ENCODE measurements at regions not wholly inside any gene's neighbourhood (a gene's known extent, or its start where the extent isn't known, plus 50 kb on each side); places are given as distances from the start of the nearest gene placed in this dataset.
A peak's percentile ranks its signal among the peaks of the same experiment; 100 is the strongest.

GRCh38 chr4:20480165-20480947, 219.9 kb upstream of the PACRGL start:
- no peak for DNase-seq (ENCODE audit: low read depth)
- no peak overlapping the region for H3K4me3 ChIP-seq (ENCODE audit: low read length)
- TF ChIP-seq, protein P1, sequence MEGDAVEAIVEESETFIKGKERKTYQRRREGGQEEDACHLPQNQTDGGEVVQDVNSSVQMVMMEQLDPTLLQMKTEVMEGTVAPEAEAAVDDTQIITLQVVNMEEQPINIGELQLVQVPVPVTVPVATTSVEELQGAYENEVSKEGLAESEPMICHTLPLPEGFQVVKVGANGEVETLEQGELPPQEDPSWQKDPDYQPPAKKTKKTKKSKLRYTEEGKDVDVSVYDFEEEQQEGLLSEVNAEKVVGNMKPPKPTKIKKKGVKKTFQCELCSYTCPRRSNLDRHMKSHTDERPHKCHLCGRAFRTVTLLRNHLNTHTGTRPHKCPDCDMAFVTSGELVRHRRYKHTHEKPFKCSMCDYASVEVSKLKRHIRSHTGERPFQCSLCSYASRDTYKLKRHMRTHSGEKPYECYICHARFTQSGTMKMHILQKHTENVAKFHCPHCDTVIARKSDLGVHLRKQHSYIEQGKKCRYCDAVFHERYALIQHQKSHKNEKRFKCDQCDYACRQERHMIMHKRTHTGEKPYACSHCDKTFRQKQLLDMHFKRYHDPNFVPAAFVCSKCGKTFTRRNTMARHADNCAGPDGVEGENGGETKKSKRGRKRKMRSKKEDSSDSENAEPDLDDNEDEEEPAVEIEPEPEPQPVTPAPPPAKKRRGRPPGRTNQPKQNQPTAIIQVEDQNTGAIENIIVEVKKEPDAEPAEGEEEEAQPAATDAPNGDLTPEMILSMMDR (IDR thresholded peaks at IDR 0.05; ENCODE audit: insufficient read depth, low read depth, low read length, missing control alignments): no peak

DNA sequence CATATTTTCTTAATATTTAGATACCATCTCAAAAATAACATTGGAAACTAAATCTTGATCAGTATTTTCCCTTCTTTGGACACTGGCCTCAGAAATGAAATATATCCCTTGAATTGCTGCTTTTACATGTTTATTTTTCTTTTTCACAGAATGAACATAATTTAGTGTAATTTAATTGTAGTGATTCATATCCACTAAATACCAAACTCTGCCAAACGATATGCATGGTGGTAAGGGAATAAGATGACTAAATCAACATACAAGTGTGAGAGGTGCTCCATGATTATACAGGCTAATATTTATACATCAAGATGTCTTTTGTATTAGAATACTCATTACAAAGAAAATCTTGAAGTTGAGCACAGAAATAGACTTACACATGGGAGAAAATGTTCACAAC, 216.8 kb upstream of the PACRGL start:
- DNase-seq (ENCODE audit: low read depth): no peak
- TF ChIP-seq, protein P1 (IDR thresholded peaks at IDR 0.05; ENCODE audit: insufficient read depth, low read depth, low read length, missing control alignments): no peak
- H3K4me3 ChIP-seq (ENCODE audit: low read length): no peak overlapping the region

DNA sequence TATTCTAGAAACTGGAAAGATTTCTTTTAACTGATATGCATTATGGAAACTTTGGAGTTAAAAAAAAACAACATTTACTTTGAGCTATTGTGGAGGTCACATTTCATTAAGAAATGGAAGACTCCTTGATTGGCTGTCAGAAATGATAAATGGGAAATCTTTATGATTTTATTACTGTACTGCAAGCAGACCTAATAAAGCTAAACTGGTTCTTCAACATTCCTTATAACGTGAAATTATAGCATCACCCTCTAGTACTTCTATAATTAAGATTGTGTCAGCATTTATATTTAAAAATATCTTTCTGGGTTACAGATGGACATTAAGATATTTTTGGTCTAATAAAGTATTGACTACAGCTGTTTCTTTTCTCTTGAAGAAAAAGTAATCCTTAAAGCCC, 213.8 kb upstream of the PACRGL start:
- H3K4me3 ChIP-seq (ENCODE audit: low read length): no peak overlapping the region
- TF ChIP-seq, protein P1 (IDR thresholded peaks at IDR 0.05; ENCODE audit: insufficient read depth, low read depth, low read length, missing control alignments): no peak

DNA sequence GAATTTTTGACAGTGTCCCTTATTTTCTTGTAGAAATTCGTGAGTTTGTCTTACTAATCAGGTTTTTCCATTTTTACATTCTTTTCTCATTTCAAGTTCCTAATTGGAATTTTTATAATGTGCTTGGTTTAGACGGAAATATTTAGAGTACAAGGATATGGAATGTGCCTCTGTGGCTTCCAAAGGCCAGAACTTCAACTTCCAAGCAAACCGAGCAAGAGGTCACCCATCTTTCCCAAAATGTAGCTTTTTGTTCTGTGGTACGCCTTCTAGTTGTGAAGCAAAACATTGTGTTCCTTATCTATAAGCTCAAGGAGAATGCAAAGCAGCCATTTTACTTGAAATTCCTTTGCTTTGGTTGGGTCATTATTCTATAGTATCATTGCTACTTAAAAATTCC, 212.8 kb upstream of the PACRGL start:
- H3K4me3 ChIP-seq (ENCODE audit: low read length): no peak overlapping the region
- DNase-seq (ENCODE audit: low read depth): no peak
- TF ChIP-seq, protein P1 (IDR thresholded peaks at IDR 0.05; ENCODE audit: insufficient read depth, low read depth, low read length, missing control alignments): no peak

More for the DNA sequence above, 213.8 kb upstream of the PACRGL start:
- DNase-seq (ENCODE audit: low read depth): peak; percentile 40

- TF ChIP-seq, protein P1 (IDR thresholded peaks at IDR 0.05; ENCODE audit: insufficient read depth, low read depth, low read length, missing control alignments): no peak
- no peak for DNase-seq (ENCODE audit: low read depth)
Measured at GRCh38 chr4:20487852-20488251, 212.4 kb upstream of the PACRGL start.

GRCh38 chr4:20490734-20491133, 209.5 kb upstream of the PACRGL start:
- TF ChIP-seq, protein P1 (IDR thresholded peaks at IDR 0.05; ENCODE audit: insufficient read depth, low read depth, low read length, missing control alignments): peak; percentile 3
- H3K4me3 ChIP-seq (ENCODE audit: low read length): no peak overlapping the region
- no peak for DNase-seq (ENCODE audit: low read depth)

More at GRCh38 chr4:20487852-20488251, 212.4 kb upstream of the PACRGL start:
- no peak overlapping the region for H3K4me3 ChIP-seq (ENCODE audit: low read length)
